Right forelimb (tissue), 1 donor: ENCODE measurements at regions not wholly inside any gene's neighbourhood (a gene's known extent, or its start where the extent isn't known, plus 50 kb on each side); places are given as distances from the start of the nearest gene placed in this dataset.
"Not testable (repeated sequence)": the region's sequence is repeated elsewhere in the genome, so short reads cannot be mapped to it uniquely, and the experiment has no call there.

Source experiments
- DNase-seq: peaks from one replicate; pipeline ENCODE4 v3.0.0-alpha.2; 2018

DNA sequence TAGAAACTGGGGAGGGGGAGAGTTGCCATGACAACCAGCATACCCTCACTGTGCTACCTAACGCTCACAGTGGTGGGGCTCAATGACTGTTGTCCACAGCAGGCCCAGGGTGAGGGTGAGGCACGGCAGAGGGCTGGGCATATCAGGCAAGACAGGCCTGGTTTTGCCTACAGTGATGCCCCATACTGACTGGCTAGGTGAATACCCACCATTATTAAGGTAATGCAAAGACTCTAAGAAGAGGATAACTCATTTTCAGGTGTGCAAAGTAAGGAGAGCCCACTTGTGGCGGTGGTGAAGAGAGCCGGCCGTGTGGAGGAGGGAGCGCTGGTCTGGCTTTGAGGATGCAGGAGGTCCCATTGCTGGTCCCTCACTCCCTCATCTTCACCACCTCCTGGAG is 422.3 kb downstream of the FUT8 start:
- DNase-seq = no peak

- DNase-seq = no peak
These were observed 423.0 kb downstream of the FUT8 start for GRCh38 chr14:65835501-65835900.

DNA sequence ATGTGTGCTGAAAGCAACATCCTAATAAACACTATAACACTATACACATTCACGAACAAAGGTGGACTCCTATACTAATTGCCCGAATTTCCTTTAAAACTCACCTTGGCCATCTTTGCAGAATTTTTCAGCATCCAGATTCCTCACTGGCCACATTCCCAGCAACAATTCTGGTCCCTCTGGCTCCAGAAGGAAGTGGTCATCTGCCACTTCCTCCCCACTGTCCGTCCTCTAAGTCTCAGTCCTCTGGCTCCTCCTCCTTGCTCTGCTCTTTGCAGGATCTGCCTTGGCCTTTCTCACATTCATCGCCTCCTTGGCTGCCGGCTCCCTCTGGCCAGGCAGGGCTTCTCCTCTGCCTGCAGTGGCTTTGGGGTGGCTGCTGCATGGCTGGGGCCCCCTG is 426.0 kb downstream of the FUT8 start:
- DNase-seq = peak; percentile 22

GRCh38 chr14:65840118-65840751 is 427.7 kb downstream of the FUT8 start:
- DNase-seq = no peak

GRCh38 chr14:65840786-65841185 is 428.3 kb downstream of the FUT8 start:
- DNase-seq = no peak

DNA sequence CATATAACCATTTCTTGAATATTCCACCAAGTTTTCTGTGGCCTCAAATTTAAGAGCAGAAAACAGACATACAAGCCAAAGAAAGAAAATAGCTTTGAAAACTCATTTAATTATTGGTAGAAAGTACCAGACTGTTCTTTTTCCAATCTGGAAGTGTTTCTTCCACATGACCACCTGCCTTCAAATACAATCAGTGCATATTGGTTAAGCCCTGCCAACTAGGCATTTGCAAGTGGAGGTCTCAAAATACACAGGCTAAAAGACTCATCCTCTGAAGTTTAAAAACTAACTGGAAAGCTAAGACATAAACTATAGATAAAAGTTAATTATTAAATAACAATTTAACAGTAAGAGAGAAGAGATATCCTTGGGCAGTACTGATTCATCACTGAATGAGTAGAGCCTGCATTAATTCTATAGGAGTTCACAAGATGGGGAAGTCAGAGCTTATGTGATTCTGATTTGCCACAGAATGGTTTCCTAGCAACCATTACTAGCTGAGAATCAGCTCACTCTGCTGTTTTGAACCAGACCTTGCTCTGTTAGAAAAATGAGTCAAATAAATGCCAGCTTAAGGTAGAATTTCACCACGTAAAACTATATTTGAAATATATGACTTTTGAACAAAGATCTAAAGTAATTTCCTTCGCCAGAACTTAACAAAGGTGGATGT is 433.8 kb downstream of the FUT8 start:
- no peak for DNase-seq

- no peak for DNase-seq
These were observed 434.7 kb downstream of the FUT8 start for GRCh38 chr14:65847075-65847847.

- not testable (repeated sequence) for DNase-seq
These were observed 435.4 kb downstream of the FUT8 start for GRCh38 chr14:65847931-65848330.

DNA sequence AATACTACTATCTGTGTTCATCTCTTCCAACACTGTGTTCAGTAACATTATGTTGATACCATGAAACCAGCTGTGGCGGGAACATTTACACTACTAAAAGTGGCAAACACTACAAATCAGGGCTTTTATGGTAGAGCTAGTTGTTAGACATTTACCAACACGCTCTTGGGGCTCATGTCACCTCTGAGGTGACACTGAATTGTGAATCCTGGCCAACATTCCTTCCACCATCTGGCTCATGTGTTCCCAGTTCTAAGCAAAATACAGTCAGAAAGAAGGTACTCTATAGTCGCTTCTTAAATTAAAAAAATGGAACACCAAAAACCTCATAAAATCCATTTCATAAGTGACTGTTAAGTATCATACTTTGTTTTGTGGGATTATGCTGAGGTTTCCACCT is 436.6 kb downstream of the FUT8 start:
- no peak for DNase-seq

DNA sequence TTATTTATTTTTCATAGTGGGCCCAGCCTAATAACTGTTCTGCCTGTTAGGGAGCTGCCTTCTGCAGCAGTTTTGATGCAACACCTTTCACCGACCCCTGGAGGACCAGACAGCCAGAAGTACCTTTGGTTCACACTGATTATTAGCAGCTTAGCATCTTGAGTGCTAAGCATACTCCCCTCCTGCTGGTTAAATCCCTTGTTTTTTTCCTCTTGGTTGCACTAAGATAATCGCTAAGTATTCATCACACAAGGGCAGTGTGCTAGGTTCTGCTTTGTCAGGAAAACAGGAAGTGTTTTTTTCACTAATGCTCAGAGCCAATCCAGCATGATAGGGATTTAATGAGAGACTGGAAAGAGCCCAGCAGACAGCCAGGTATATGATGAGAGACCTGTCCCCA is 437.0 kb downstream of the FUT8 start:
- no peak for DNase-seq

DNA sequence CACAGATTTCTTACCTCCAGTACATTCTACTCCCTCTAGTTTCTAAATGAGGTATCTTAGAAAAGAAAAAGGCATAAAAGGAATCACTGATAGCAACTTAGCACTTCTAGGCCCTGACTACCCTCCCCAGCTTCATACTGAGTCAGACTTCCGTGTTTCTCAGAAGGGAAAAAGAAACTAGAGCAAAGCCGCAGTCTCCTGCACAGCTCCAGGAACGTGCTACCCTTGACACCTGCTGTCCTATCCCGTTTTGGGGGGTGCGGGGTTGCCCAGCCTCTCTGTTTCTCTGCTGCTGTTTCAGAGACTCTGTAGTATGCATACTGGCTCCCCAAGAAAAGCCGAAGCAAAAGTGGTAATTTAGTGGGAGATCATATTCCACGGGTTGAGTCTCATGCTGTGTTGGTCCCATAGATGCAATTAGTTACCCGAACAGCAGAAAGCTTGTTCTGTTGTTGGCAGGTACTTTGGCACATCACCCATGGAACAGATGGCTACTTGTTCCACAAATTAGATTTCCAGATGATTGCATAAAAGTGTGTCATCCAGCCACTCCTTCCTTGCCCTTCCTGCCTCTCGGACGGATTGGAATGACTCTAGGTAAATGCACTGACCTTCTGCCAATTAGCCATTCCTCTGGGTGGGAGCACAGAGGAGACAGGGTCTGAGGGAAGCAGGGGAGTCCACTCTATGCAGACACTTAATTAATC is 438.1 kb downstream of the FUT8 start:
- no peak for DNase-seq

- no peak for DNase-seq
These were observed 440.2 kb downstream of the FUT8 start for GRCh38 chr14:65852689-65853088.

DNA sequence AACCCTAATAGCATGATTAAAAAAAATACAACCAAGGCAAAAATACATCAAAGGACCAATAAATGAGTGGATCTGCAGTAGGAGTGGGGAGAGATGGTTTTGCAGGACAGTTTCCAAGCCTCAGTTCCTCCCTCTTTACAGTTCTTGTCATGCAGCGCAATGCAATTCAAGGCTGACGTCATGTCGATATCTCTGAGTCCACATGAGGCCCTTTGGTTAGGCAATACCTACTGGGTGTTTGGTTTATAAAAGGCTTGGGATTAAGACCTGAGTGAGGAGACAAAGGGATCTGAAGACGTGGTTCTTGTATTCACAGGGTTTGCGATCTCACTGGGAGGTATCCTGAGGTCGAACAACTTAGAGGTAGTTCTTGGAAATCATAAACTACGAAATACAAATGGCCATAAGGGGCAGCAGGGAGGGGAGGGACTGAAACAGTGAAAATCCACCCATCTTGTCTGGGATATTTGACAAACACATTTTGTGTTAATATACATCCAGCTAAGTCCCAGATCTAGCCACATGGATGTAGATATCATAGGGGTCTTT is 441.0 kb downstream of the FUT8 start:
- no peak for DNase-seq

DNA sequence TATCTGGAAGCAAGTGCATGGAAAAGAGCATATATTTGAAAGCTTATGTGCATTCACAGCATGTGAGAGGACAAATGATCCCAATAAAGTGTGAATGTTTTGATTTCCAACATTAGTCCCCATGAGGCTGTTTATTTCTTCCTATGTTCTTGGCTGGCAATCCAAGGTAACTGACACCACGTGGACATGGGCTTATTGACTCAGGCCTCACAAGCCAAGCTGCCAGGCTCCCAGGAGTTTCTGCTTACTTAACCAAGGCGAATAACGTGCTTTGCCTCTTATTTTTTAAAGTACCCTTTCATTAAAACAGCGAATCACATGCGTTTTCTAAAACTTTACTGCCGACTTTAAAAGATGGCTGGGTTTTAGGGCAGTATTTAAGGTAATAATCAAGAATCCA is 441.7 kb downstream of the FUT8 start:
- no peak for DNase-seq

GRCh38 chr14:65860956-65861611 is 448.6 kb downstream of the FUT8 start:
- no peak for DNase-seq

DNA sequence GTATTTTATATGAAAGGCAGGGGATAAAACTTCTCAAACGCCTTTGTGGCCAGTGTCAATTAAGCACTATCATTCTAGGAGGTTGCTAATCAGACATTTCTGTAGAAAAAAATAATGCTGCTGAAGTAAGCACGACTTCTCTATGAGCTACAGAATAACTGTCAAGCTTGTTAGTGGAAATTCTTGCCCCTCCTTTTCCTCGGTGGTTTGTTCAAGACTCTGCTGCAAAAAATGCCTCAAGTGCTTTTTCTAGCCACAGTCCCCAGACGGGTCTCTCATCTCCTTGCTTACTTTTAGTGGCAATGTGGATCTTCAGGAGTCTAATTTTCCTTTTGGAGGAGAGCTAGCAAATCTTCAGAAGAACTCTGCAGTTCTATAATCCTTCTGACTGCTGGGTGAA is 452.0 kb downstream of the FUT8 start:
- DNase-seq = no peak

DNA sequence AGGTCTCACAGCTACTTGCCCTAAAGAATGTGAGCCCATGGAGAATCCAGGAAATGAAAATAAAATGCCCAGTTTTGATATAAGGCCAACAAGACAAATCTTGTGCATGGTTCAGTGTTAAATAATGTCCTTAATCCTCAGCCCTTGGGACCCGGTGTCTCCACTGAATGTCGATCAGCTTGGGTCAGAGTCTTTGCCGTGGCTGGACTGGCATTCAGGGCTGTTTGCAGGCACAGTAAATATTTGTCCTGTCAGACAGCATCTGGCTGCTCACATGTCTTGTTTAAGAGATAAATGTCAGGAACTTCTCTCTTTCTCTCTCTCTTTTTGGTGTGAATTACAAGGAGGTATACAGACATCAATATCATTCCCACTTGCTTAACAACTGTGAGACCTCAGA is 452.5 kb downstream of the FUT8 start:
- DNase-seq = no peak

DNA sequence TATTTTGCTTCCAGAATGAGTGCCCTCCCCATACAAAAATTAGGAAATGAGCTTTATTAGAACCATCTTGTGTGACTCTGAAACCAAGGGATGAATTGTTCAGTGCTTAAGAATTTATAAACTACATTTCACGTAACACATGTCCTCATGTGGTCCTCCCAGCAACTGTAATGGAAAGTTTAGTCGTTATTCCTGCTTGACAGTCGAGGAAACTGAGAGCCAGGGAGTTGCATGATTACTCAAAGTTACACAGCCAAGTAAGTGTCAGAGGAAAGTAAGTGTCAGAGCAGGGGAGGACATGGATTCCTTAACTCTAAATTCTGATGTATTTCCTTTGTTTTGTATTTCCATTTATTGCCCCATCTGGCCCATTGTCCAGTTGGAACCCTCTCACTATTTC is 453.9 kb downstream of the FUT8 start:
- DNase-seq = no peak

GRCh38 chr14:65866886-65867285 is 454.4 kb downstream of the FUT8 start:
- no peak for DNase-seq

- no peak for DNase-seq
These were observed 454.8 kb downstream of the FUT8 start for GRCh38 chr14:65867333-65867732.

DNA sequence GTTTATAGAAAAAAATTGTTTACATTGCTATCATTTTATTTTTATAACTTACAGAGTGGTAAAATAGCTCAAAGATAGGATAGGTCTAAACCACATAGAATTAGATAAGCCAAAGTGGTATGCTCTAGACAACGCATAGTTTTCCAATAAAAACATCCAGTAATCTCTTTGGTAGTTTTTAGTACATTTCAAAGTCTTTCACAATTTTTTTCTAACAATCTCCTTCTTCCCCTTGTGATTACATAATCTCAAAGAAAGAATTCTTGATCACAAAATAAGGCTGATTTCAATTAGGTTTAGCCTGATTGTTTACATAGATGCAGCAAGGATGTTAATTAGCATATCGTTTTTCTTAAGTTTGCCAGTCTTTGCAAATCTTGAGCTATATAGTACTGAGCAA is 460.0 kb downstream of the FUT8 start:
- DNase-seq = no peak

DNA sequence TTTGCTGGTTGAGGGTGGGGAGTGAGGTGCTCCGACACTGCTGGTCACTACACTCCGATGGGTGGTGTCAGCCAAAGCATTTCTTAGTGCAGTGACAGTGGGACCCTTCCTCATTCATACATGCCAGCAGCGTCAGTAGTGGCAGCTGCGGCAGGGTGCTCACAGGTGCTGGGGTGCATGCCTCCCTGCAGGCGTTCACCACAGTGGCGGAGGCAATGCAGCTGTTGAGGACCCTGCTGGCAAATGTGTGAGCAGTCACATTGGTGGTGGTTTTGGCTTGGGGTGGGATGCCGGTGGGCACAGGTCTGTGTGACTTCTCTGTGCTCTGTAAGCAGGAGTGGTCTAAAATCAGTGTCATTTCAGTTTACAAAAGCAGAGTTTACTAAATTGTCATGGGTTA is 464.6 kb downstream of the FUT8 start:
- DNase-seq = no peak

- DNase-seq = no peak
These were observed 465.1 kb downstream of the FUT8 start for GRCh38 chr14:65877624-65878023.
